Activated CD4-positive, alpha-beta T cell treated with anti-CD3 and anti-CD28 coated beads, Interleukin-2, Interleukin-4, amounts not matched to agents 100 ng/mL and 50 ng/mL, durations not matched to agents 16 hours and 8 hours (primary cell): ENCODE measurements at regions not wholly inside any gene's neighbourhood (a gene's known extent, or its start where the extent isn't known, plus 50 kb on each side); places are given as distances from the start of the nearest gene placed in this dataset.
"Not testable (repeated sequence)": the region's sequence is repeated elsewhere in the genome, so short reads cannot be mapped to it uniquely, and the experiment has no call there.

Source experiments
- DNase-seq: peaks from one replicate; pipeline ENCODE4 v3.0.0-alpha.2; 2020; ENCODE audit warnings: low spot score

- no peak for DNase-seq
Measured at GRCh38 chrX:125378205-125378604, 58.5 kb downstream of the TEX13C start.

GRCh38 chrX:125378770-125379169, 59.1 kb downstream of the TEX13C start:
- no peak for DNase-seq

GRCh38 chrX:125382148-125382628, 62.5 kb downstream of the TEX13C start:
- DNase-seq: no peak

- DNase-seq: no peak
Measured at GRCh38 chrX:125382889-125383288, 63.2 kb downstream of the TEX13C start.

- no peak for DNase-seq
Measured at GRCh38 chrX:125384867-125385266, 65.2 kb downstream of the TEX13C start.

GRCh38 chrX:125387945-125388344, 68.3 kb downstream of the TEX13C start:
- no peak for DNase-seq

- no peak for DNase-seq
Measured at GRCh38 chrX:125394449-125394848, 74.8 kb downstream of the TEX13C start.

GRCh38 chrX:125395626-125396025, 76.0 kb downstream of the TEX13C start:
- no peak for DNase-seq

GRCh38 chrX:125398959-125399440, 79.3 kb downstream of the TEX13C start:
- DNase-seq: no peak

- DNase-seq: no peak
Measured at GRCh38 chrX:125402807-125403206, 83.1 kb downstream of the TEX13C start.

GRCh38 chrX:125404667-125405160, 85.0 kb downstream of the TEX13C start:
- no peak for DNase-seq

- no peak for DNase-seq
Measured at GRCh38 chrX:125405339-125405738, 85.7 kb downstream of the TEX13C start.

GRCh38 chrX:125407314-125407713, 87.6 kb downstream of the TEX13C start:
- no peak for DNase-seq

- no peak for DNase-seq
Measured at GRCh38 chrX:125420809-125421208, 101.1 kb downstream of the TEX13C start.

- no peak for DNase-seq
Measured at GRCh38 chrX:125422986-125423385, 103.3 kb downstream of the TEX13C start.

GRCh38 chrX:125424536-125424935, 104.9 kb downstream of the TEX13C start:
- DNase-seq: no peak

GRCh38 chrX:125436855-125437254, 117.2 kb downstream of the TEX13C start:
- DNase-seq: peak; percentile 22

GRCh38 chrX:125439194-125439849, 119.7 kb downstream of the TEX13C start:
- DNase-seq: no peak

- no peak for DNase-seq
Measured at GRCh38 chrX:125444659-125445058, 125.0 kb downstream of the TEX13C start.

GRCh38 chrX:125475482-125475881, 155.8 kb downstream of the TEX13C start:
- no peak for DNase-seq

GRCh38 chrX:125492439-125492838, 172.8 kb downstream of the TEX13C start:
- no peak for DNase-seq

GRCh38 chrX:125493004-125493403, 173.3 kb downstream of the TEX13C start:
- not testable (repeated sequence) for DNase-seq

- DNase-seq: no peak
Measured at GRCh38 chrX:125497667-125498066, 178.0 kb downstream of the TEX13C start.

GRCh38 chrX:125503769-125504168, 184.1 kb downstream of the TEX13C start:
- no peak for DNase-seq
